HG03097 (cell line): ENCODE measurements at regions not wholly inside any gene's neighbourhood (a gene's known extent, or its start where the extent isn't known, plus 50 kb on each side); places are given as distances from the start of the nearest gene placed in this dataset.

Experiments used
- ATAC-seq: cut with Tn5 transposase; IDR thresholded peaks from one replicate; pipeline ENCODE4 v1.9.1; 2021; ENCODE audit not compliant: unreplicated experiment, low FRiP score

DNA sequence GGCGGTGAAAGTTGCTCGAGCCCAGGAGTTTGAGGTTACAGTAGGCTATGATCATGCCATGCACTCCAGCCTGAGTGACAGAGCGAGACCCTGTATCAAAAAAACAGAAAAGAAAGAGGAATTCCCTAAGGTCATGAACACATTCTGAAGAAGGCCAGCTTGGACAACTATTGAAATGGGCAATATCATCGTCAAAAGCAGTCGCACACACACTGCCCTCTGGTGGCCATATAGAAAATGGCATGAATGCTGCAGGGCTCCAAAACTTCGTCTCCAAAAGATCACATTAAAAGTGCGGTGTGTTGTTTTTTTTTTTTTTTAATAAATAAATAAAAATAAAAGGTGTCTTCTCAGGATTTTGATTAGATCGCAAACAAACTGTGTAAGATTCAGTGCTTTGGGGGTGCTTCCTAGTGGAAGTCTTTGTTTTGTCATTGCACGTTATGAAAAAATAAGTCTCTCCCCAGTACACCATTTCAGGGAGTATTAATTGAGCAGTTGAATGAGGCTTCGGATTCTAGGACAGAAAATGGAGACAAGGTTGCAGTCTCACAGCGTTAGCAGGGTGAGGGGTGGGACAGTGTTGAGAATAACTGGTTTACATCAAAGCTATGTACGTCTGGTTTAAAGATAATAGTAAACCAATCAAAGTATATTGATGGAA lies 87.5 kb upstream of the FMN2 start:
- no peak for ATAC-seq

DNA sequence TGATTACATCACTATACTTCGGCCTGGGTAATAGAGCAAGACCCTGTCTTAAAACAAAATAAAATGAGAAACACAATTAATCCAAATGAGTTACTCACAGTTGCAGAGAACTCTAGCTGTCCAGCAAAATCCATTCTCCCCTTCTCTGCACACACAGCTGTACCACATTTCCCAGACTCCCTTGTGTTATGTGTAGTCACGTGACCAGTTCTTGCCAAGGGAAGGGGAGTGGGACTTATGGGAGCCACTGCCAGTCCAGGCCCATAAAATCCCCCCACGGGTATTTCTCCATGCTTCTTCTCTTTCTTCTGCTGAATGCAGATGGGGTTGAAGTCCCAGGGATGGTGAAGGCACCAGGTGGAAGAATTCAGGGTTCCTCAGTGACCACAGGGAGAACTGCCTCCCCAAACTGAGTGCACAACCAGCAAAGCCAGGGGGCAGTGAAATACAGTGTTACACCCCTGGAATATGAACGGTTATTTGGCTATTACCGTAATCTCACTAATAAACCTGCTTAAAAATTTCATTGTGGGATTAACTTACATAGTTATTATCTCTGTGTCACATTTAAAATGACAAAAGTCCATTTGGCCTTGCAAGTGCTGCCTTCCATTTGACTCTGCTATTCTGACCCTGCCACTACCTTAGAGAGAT lies 85.6 kb upstream of the FMN2 start:
- no peak for ATAC-seq

DNA sequence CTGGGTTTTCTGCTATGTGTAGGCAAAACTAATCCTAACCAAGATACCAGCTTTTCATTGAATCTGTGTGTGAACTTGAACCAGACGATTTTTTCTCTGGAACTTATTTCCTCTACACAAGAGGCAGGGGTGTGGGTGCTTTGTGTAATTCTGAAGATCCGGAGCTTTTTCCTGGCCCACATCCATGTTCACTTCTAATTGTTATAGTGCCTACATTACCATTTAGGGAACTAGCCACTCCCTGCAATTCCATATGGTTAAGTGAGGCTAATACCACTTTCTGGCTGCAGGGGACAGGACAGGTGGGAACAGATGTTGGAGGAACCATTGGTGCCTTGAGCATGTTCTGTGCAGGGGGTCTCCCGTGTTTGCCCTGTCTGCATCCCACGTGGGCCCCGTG lies 83.4 kb upstream of the FMN2 start:
- ATAC-seq = no peak

DNA sequence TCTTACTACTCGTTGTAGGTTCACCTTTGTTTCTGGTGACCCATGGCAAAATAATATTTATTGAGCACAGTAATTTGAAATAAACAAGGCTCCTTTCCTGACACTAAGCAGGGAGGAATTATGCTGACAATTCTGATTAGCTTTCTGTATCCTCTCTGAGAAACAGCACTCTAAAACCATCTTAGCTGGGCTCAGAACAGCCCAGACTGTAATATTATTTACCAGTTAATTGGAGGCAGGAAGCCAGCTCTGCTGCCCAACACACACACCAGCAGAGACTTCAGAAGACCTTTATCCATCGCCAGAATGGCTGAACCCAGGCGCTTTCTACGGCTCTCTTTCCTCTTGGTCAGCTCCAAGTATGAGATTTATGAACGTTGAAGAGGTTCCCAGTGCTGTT lies 77.6 kb upstream of the FMN2 start:
- ATAC-seq = no peak

DNA sequence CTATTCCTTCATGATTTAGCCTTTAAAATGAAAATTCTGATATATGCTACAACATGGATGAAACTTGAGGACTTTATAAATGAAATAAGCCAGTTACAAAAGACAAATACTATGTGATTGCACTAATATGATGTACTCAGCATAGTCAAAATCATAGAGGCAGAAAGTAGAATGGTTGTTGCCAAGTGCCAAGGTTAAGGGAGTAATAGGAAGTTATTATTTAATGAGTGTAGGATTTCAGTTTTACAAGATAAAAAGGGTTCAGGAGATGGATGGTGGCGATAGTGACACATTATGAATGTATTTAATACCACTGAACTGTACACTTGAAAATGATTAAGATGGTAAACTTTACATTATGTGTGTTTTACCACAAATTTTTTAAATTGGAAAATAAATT lies 73.1 kb upstream of the FMN2 start:
- ATAC-seq = no peak

DNA sequence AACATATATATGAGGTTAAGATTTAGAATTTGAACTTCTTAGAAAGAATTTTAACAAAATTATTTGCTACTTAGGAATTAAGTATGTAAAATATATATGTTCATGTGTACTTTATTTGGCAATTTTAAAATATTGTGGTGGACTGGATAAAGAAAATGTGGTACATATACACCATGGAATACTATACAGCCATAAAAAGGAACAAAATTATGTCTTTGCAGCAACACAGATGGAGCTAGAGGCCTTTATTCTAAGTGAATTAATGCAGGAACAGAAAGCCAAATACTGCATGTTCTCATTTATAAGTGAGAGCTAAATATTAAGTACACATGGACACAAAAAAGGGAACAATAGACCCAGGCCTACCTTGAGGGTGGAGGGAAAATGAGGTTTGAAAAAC lies 72.2 kb upstream of the FMN2 start:
- no peak for ATAC-seq

DNA sequence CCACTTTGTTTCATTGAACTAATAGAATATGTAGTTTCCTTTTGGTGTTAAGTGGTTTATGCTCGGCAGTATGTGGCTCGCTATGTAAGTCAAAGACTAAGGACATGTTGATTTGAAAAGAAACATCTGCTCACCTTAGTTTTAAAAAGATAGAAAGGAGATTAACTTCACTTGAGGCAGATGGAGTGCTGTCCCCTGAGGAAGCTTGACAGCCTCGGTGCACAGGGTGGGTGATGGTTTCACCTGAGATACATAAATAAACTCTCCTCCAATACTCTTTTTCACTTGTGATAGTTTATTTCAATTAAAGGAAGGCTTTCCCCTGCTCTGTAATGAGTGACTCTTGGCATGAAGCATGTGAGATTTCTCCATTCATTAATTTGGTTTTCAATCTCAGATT lies 70.8 kb upstream of the FMN2 start:
- ATAC-seq = no peak

DNA sequence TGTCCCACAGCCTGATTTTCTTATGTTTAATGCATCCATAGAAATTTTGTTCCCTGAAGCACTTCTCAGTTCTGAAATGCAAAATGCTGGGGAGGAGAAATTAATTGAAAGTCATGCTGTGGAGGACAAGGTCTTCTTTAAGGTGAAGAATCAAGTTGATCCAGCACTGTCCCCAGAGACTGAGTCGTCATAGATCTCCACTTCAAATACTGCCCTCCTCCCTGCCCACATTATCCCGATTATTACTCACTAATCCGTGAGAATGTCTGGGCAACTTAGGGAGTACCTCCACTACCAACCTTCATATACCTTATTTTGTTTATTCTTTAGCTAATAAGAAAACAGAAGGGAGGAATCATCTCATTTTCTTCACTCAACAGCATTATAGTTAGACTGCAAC lies 70.0 kb upstream of the FMN2 start:
- no peak for ATAC-seq

DNA sequence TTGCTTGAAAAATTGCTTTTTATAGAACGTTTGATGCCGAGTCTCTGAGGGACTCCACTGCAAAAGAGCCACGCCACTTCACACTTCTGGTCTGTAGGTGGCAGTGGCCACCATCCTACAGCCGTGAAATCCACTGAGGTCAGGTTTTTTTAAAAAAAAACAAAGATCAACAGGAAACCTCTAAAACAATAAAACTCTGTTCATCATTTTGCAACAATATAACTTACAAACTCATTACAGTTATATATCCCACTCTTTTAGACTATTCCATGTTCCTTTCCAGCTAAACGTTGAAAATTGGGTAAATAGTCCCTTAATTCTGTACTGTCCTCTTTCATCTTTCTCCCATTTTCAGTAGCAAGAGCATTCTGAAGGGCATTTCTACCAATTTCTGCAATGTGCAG lies 64.6 kb upstream of the FMN2 start:
- ATAC-seq = peak; percentile 79

DNA sequence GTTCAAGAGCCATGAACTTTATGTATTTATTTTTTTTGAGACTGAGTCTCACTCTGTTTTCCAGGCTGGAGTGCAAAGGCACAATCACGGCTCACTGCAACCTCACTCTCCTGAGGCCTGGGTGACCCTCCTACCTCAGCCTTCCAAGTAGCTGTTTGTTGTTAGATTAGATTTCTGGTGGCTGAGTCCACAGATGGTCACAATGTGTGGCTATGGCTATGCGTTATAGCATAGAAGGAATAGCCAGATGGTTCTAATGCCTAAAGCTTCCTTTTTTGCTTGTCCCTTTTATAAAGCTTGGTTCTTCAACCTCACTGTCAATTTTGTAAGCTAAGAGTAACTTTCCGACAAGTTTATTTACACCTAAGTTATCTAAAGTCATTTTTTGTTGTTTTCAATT lies 62.3 kb upstream of the FMN2 start:
- no peak for ATAC-seq

DNA sequence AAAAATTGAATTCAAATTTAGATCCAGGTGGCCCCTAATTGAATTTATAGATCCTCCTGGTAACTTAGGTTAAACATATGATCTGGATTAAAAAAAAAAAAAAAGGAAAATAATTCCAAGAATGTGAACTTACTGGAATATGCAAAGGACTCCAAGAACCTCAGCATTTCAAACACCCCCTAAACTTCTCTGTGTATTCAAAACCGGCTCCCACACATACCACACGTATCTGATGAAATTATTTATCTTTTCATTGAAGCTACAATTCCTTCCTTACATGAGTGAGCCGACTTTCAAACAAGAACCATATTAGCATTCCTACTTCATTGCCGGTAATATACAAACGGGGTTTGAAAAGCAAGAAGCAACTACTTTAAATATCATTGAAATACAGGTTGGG lies 61.4 kb upstream of the FMN2 start:
- no peak for ATAC-seq

DNA sequence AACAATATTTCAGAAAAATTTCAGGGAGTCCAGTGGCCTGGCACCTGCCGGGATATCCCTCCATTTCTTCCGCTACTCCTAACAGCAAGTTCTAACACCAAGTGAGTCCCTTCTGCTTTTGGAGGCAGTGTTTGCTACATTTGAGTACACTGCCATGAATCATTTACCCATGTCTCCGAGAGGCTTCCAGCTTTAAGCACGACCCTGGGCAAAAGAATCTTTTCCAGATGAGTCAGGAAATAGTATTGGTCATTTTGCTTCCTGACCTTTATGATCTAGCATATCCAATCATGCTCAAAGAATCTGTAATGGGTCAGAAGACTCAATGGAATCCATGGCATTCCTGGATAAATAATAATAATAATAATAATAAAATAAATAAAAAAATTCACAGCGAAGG lies 60.7 kb upstream of the FMN2 start:
- no peak for ATAC-seq

DNA sequence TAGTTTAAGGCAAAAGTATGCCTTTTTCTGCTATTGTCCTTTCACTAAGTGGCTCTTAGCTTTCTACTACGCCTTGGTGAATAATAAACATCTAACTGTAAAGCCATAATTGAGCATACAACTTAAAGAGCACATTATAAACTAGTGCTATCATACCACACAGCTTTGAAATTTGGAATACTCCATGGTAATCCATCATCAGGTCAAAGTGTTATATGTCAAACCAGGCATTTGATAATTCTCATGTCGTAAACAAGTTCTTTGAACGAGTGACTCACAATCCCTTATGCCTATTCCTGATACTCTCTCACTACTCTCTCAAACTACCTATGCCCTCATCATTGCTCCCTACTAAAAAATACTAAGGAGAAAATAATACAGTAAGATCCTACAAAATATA lies 60.3 kb upstream of the FMN2 start:
- no peak for ATAC-seq

DNA sequence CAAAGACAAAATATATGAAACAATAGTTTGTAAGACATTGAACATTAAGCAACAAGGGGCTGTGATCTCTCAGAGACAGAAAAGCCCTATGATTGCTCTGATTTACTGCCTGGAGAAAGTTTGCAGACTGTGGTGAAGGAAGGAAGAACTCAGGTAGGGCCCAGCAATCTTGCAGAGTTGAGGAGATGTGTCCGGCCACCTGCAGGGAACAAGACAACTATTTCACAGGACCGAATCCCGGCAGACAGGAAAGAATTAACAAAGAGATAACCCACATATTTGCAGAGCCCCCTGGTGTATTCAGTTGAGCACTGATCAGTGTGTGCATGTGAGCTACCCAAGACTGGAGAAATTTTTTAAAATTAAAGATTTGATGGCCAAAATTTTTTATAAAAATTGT lies 58.3 kb upstream of the FMN2 start:
- no peak for ATAC-seq

DNA sequence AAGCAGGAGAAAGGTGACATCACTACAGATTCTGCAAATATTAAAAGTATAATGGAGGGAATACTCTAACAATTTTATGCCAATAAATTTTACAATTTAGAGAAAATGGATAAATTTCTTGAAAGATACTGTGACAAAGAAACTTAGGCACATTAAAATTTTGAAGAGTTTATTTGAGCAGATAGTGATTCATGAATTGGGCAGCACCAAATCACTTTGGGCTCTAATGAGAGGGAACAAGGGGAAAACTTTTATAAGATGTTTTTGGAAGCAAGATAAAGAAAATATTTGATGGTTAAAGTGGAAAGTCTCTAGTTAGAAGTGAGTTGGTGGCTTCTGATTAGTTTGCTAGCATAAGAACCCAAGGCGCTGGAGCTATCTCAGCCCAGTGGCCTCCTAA lies 55.2 kb upstream of the FMN2 start:
- ATAC-seq = no peak
